Activated T-helper 17 cell treated with anti-CD3 and anti-CD28 coated beads, Interleukin-2, amount 50 U/mL, for 72 hours (primary cell): ENCODE measurements at regions not wholly inside any gene's neighbourhood (a gene's known extent, or its start where the extent isn't known, plus 50 kb on each side); places are given as distances from the start of the nearest gene placed in this dataset.
A peak's percentile ranks its signal among the peaks of the same experiment; 100 is the strongest.

Experiments used
- ATAC-seq: fragments of 150-1000 bp; cut with Tn5 transposase; replicated peaks from 2 replicates; pipeline ENCODE4 v1.10.0; 2021; ENCODE audit warnings: mild to moderate bottlenecking, moderate library complexity
- H3K27ac Mint-ChIP-seq: one replicate; pipeline ENCODE4 v1.8.0; 2022; ENCODE audit warnings: mixed read lengths
- H3K27me3 Mint-ChIP-seq: one replicate; pipeline ENCODE4 v1.8.0; 2022; ENCODE audit warnings: mixed read lengths
- H3K36me3 Mint-ChIP-seq: one replicate; pipeline ENCODE4 v1.8.0; 2022; ENCODE audit warnings: low read depth, mild to moderate bottlenecking, mixed read lengths
- H3K4me1 Mint-ChIP-seq: one replicate; pipeline ENCODE4 v1.8.0; 2022; ENCODE audit warnings: mixed read lengths
- H3K4me3 Mint-ChIP-seq: one replicate; pipeline ENCODE4 v1.8.0; 2022; ENCODE audit warnings: mild to moderate bottlenecking, mixed read lengths
- H3K9me3 Mint-ChIP-seq: one replicate; pipeline ENCODE4 v1.8.0; 2022; ENCODE audit warnings: mixed read lengths

GRCh38 chr4:154998773-154999172, 209.7 kb upstream of the NPY2R start:
- Mint-ChIP-seq H3K4me3 (no peak overlapping the region), H3K27ac (no peak overlapping the region), H3K9me3 (peaks cover 4% of the 10 kb centered on the region), H3K27me3 (peaks cover 23% of the 10 kb centered on the region), H3K36me3 (no peaks in the 10 kb centered on the region), H3K4me1 (no peaks in the 10 kb centered on the region)
- ATAC-seq: no peak

DNA sequence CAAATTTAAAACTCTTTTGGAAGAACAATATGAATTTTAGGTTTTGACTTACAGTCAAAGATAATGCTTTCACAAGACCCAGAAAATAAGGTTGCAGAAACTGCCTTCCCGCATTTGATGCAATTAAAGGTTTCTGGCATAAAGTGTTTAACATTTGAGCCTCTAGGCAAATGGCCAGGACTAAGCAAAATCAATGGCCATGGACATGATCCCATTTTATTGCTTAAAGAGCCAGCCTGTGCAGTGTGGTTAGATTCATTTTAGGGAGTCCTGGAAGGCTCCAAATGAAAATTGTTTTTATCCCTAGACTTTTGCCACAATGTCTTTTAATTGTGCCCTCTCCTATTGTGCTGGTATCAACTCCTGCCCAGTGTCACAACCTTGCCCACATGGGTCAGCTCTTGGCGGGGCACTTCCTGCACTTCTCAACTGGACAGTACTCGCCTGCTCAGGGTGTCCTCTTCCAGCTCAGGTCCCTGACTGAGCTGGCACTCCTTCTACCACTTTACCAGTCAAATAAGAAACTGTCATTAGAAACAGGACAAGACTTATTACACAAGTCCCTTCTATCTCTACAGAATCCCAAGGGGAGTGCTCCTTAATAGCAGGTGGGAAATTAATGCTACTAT, 208.4 kb upstream of the NPY2R start:
- Mint-ChIP-seq H3K27ac (no peak overlapping the region), H3K4me3 (no peak overlapping the region), H3K4me1 (no peaks in the 10 kb centered on the region), H3K36me3 (no peaks in the 10 kb centered on the region), H3K9me3 (peaks cover 4% of the 10 kb centered on the region), H3K27me3 (peaks cover 18% of the 10 kb centered on the region)
- no peak for ATAC-seq

DNA sequence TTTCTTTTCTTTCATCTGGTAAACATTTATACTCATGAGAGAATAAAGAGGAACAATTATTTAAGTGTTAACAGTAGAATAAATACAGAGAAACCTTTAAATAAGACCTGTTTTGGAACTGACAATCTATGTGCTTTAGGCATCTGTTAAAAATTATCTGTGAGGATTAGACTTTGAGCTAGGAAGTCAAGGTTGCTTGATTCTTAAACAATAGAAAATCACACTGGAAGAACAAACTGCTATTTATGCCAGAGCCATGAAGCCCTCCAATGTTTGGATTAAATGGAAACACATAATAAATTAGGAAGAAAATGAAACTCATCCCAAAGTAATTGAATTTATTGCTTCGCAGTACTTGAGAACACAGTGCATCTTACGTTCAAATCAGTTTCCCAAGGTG, 207.2 kb upstream of the NPY2R start:
- Mint-ChIP-seq H3K36me3 (no peaks in the 10 kb centered on the region), H3K4me3 (no peak overlapping the region), H3K4me1 (no peaks in the 10 kb centered on the region), H3K27me3 (peaks cover 12% of the 10 kb centered on the region), H3K27ac (no peak overlapping the region), H3K9me3 (peaks cover 4% of the 10 kb centered on the region)
- no peak for ATAC-seq

GRCh38 chr4:155005395-155006090, 202.9 kb upstream of the NPY2R start:
- H3K9me3 Mint-ChIP-seq: peaks cover 4% of the 10 kb centered on the region
- no peaks in the 10 kb centered on the region for H3K36me3 Mint-ChIP-seq
- H3K27ac Mint-ChIP-seq: no peak overlapping the region
- peaks cover 22% of the 10 kb centered on the region for H3K27me3 Mint-ChIP-seq
- no peak for ATAC-seq
- H3K4me3 Mint-ChIP-seq: no peak overlapping the region
- H3K4me1 Mint-ChIP-seq: no peaks in the 10 kb centered on the region

DNA sequence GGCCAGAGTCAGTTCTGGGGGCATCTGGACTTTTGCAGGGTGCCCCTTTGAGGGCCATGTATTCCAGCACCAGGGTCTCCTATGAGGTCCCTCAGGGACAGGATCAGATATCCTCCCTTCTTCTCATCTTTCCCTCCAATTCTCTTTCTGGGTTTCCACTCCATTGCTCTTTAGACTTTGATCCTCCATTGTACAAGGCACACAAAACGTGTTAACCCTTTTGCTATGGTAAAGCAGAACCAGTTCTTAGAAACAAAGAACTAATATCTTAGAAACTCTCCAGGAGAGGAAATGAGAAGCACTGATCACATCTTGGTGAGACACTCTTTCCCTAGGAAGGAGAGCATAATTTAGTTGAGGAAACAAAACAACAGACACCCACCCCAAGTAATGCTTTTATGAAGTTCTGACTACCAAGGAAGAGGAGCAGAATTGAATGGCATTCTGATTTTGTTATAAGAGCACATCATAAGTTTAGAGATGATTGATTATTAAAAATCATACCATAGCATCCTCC, 200.7 kb upstream of the NPY2R start:
- no peaks in the 10 kb centered on the region for H3K9me3 Mint-ChIP-seq
- no peak overlapping the region for H3K4me3 Mint-ChIP-seq
- no peak for ATAC-seq
- no peaks in the 10 kb centered on the region for H3K36me3 Mint-ChIP-seq
- peaks cover 17% of the 10 kb centered on the region for H3K27me3 Mint-ChIP-seq
- no peaks in the 10 kb centered on the region for H3K4me1 Mint-ChIP-seq
- H3K27ac Mint-ChIP-seq: no peak overlapping the region

GRCh38 chr4:155008389-155008788, 200.0 kb upstream of the NPY2R start:
- Mint-ChIP-seq H3K4me3 (no peak overlapping the region), H3K36me3 (no peaks in the 10 kb centered on the region), H3K9me3 (no peaks in the 10 kb centered on the region), H3K4me1 (no peaks in the 10 kb centered on the region), H3K27me3 (peaks cover 17% of the 10 kb centered on the region), H3K27ac (no peak overlapping the region)
- ATAC-seq: no peak

DNA sequence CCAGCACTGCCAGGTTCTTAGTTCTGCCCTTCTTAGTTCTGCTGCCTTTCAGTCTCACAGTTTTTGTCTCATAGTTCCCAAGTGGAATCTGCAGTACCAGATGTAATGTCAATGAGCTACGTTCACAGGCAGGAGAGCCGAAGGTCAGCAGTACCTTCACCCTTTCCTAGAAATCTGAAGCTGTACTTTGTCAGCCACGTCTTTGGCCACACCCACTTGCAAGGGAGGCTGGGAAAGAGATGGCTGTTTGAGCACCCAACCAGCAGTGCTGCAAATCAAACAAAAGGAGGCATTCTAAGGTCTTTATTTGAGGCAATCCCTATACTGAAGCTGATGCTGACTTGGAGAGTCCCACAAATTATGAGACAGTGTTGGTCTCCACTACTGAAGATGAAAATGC, 199.1 kb upstream of the NPY2R start:
- no peaks in the 10 kb centered on the region for H3K4me1 Mint-ChIP-seq
- H3K4me3 Mint-ChIP-seq: no peak overlapping the region
- peaks cover 22% of the 10 kb centered on the region for H3K27me3 Mint-ChIP-seq
- ATAC-seq: no peak
- H3K9me3 Mint-ChIP-seq: peaks cover 3% of the 10 kb centered on the region
- H3K36me3 Mint-ChIP-seq: no peaks in the 10 kb centered on the region
- H3K27ac Mint-ChIP-seq: no peak overlapping the region

DNA sequence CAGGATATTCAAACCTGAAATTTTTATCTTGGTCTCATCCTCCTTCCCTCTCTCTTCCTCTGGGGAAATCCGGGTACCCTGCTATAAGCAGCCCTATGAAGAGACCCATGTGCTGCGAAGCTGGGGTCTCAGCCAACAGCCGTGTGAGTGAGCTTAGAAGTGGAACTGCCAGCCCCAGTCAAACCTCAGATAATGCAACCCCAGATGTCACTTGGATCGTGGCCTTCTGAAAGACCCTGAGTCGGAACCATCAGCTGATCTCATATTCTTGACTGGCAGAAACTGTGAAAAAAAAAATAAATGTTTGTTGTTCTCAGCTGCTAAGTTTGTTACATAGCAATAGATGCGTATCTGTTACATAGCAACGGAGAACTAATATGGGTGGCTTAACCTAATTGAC, 198.1 kb upstream of the NPY2R start:
- ATAC-seq: no peak
- Mint-ChIP-seq H3K4me1 (no peaks in the 10 kb centered on the region), H3K27me3 (peaks cover 27% of the 10 kb centered on the region), H3K4me3 (no peak overlapping the region), H3K9me3 (peaks cover 3% of the 10 kb centered on the region), H3K36me3 (no peaks in the 10 kb centered on the region), H3K27ac (no peak overlapping the region)

GRCh38 chr4:155011163-155011780, 197.2 kb upstream of the NPY2R start:
- Mint-ChIP-seq H3K4me1 (no peaks in the 10 kb centered on the region), H3K9me3 (peaks cover 3% of the 10 kb centered on the region), H3K36me3 (no peaks in the 10 kb centered on the region), H3K27me3 (peaks cover 27% of the 10 kb centered on the region), H3K4me3 (no peak overlapping the region), H3K27ac (no peak overlapping the region)
- no peak for ATAC-seq

GRCh38 chr4:155012469-155012868, 196.0 kb upstream of the NPY2R start:
- Mint-ChIP-seq H3K4me1 (no peaks in the 10 kb centered on the region), H3K36me3 (no peaks in the 10 kb centered on the region), H3K27ac (no peak overlapping the region), H3K4me3 (no peak overlapping the region), H3K9me3 (peaks cover 3% of the 10 kb centered on the region), H3K27me3 (peaks cover 25% of the 10 kb centered on the region)
- ATAC-seq: no peak

DNA sequence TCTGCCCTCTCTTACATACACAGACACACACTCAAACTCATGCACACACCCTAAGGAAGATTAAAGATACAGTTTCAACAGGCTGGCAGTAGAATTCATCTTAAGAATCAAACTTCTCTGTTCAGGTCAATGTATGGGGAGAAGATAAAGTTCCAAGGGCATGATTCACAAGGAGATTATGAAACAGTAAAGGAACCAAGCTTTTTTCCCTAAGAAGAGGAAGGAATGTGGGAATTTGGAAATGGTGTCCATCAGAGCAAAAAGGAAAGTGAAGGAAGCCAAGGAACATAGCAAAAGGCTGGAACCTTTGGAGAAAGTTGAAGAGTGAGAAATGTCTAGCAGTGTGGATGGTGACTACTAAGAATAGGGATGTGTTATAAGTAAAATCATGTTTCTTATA, 191.0 kb upstream of the NPY2R start:
- ATAC-seq: no peak
- no peak overlapping the region for H3K4me3 Mint-ChIP-seq
- H3K27ac Mint-ChIP-seq: no peak overlapping the region
- no peaks in the 10 kb centered on the region for H3K4me1 Mint-ChIP-seq
- H3K9me3 Mint-ChIP-seq: peaks cover 7% of the 10 kb centered on the region
- H3K27me3 Mint-ChIP-seq: peaks cover 18% of the 10 kb centered on the region
- no peaks in the 10 kb centered on the region for H3K36me3 Mint-ChIP-seq

GRCh38 chr4:155025762-155026457, 182.5 kb upstream of the NPY2R start:
- Mint-ChIP-seq H3K27ac (no peak overlapping the region), H3K9me3 (no peaks in the 10 kb centered on the region), H3K4me3 (no peak overlapping the region), H3K4me1 (no peaks in the 10 kb centered on the region), H3K27me3 (no peaks in the 10 kb centered on the region), H3K36me3 (no peaks in the 10 kb centered on the region)
- ATAC-seq: no peak

GRCh38 chr4:155026715-155027114, 181.7 kb upstream of the NPY2R start:
- Mint-ChIP-seq H3K27me3 (no peaks in the 10 kb centered on the region), H3K27ac (no peak overlapping the region), H3K36me3 (no peaks in the 10 kb centered on the region), H3K4me1 (no peaks in the 10 kb centered on the region), H3K9me3 (no peaks in the 10 kb centered on the region), H3K4me3 (no peak overlapping the region)
- ATAC-seq: no peak

DNA sequence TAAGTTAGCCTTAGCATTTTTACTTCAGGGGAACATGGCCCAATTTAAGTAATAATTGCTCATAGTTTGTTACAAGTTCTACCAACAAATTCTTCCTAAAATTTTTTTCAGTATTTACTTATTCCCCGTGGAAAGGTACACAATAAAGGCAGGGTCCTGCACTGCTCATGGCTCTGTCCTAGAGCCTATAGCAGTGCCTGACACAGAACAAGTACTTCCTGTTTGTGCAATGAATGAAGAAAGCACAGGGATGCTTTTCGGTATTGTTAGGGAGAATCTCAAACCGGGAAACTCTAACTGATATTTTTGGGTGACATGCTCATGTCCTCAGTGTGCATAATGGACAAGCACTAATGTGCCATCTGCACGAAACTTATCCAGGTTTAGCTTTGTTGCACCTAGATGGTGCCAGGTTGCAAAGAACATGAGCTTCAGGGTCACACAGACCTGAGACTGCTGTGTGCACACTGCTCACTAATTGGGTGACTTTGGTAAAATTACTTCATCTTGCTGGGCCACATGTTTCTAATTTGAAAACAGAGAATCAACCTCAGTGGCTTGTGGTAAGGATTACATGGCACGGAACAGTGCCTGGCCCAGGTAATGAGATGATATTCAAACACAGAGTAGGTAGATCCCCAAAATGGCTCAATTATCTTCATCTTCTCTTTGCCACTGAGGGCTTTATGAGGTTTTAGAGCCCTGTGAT, 175.8 kb upstream of the NPY2R start:
- peaks cover 4% of the 10 kb centered on the region for H3K27me3 Mint-ChIP-seq
- no peaks in the 10 kb centered on the region for H3K9me3 Mint-ChIP-seq
- peak; percentile 37 for ATAC-seq
- no peak overlapping the region for H3K4me3 Mint-ChIP-seq
- H3K36me3 Mint-ChIP-seq: no peaks in the 10 kb centered on the region
- no peak overlapping the region for H3K27ac Mint-ChIP-seq
- H3K4me1 Mint-ChIP-seq: no peaks in the 10 kb centered on the region
